ENCODE measurements at regions not wholly inside any gene's neighbourhood (a gene's known extent, or its start where the extent isn't known, plus 50 kb on each side); places are given as distances from the start of the nearest gene placed in this dataset.

GRCh38 chr18:27382567-27383216 lies 197.6 kb upstream of the CHST9 start:
- Histone ChIP-seq H3K27me3 (ENCODE audit: insufficient read depth, low read length) (no peaks in the 10 kb centered on the region), H3K9ac (ENCODE audit: low read length) (no peak overlapping the region), H3K4me3 (ENCODE audit: insufficient read depth, low read depth, low read length) (no peak overlapping the region), H2AFZ (ENCODE audit: low read depth, low read length) (no peak overlapping the region), H3K36me3 (ENCODE audit: insufficient read depth, low read length) (no peaks in the 10 kb centered on the region), H3K79me2 (ENCODE audit: insufficient read depth, low read length) (no peaks in the 10 kb centered on the region), H4K20me1 (ENCODE audit: insufficient read depth, low read length) (no peaks in the 10 kb centered on the region), H3K4me2 (ENCODE audit: low read length) (no peak overlapping the region), H3K4me1 (ENCODE audit: insufficient read depth, low read length) (peaks cover 13% of the 10 kb centered on the region), H3K9me3 (ENCODE audit: insufficient read depth, low read depth, low read length) (no peaks in the 10 kb centered on the region), H3K27ac (ENCODE audit: low read depth, low read length) (no peak overlapping the region)
- no peak overlapping the region for H3K4me3 Mint-ChIP-seq (ENCODE audit: unreplicated experiment)
- no peak for DNase-seq (ENCODE audit: low read depth)
- peaks cover 13% of the 10 kb centered on the region for H3K4me1 Mint-ChIP-seq (ENCODE audit: low read depth, unreplicated experiment)
- TF ChIP-seq, protein P1, sequence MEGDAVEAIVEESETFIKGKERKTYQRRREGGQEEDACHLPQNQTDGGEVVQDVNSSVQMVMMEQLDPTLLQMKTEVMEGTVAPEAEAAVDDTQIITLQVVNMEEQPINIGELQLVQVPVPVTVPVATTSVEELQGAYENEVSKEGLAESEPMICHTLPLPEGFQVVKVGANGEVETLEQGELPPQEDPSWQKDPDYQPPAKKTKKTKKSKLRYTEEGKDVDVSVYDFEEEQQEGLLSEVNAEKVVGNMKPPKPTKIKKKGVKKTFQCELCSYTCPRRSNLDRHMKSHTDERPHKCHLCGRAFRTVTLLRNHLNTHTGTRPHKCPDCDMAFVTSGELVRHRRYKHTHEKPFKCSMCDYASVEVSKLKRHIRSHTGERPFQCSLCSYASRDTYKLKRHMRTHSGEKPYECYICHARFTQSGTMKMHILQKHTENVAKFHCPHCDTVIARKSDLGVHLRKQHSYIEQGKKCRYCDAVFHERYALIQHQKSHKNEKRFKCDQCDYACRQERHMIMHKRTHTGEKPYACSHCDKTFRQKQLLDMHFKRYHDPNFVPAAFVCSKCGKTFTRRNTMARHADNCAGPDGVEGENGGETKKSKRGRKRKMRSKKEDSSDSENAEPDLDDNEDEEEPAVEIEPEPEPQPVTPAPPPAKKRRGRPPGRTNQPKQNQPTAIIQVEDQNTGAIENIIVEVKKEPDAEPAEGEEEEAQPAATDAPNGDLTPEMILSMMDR (IDR thresholded peaks at IDR 0.05; ENCODE audit: insufficient read depth, low read depth, low read length) = no peak
- TF ChIP-seq EZH2 (IDR thresholded peaks at IDR 0.05; ENCODE audit: insufficient read depth, low read length) = no peak
- no peaks in the 10 kb centered on the region for H3K27me3 Mint-ChIP-seq (ENCODE audit: low read depth, unreplicated experiment)
- no peaks in the 10 kb centered on the region for H3K36me3 Mint-ChIP-seq (ENCODE audit: low read depth, unreplicated experiment)
- FAIRE-seq = no peak
- H3K27ac Mint-ChIP-seq (ENCODE audit: unreplicated experiment) = no peak overlapping the region
- no peaks in the 10 kb centered on the region for H3K9me3 Mint-ChIP-seq (ENCODE audit: unreplicated experiment)

DNA sequence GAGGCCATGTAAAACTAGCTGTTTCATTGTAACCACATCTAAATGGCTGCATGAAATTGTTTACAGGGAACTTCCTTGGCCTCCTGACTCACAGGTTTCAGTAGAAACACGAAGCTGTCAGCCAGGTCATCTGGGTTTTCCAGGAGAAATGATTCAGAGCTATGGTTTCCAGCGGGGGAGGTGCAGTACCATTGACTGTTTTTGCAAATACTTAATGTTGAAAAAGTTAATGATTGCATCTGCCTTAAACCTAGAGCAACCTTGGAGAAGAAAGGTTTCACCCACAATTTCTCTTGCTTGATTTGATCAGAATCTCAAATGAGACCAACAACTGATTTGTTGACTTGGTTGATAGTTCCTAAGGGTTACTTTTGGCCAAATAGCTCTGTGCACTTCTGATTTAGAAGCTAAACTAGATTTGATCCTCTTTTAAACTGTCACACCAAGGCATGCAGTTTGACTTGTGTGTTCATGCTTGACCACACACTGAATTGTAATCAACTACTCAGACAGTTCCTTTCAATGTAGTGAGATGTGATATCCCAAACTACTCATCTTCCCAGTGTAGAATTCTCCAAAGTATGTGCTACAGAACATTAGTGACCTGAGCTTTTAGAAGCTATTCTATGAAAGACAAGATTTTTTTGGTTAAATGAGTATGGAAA lies 193.5 kb upstream of the CHST9 start:
- Histone ChIP-seq H3K27ac (ENCODE audit: low read depth, low read length) (peak overlapping the region; percentile 53), H3K9ac (ENCODE audit: low read length) (no peak overlapping the region), H2AFZ (ENCODE audit: low read depth, low read length) (no peak overlapping the region), H3K27me3 (ENCODE audit: insufficient read depth, low read length) (peaks cover 5% of the 10 kb centered on the region), H3K4me1 (ENCODE audit: insufficient read depth, low read length) (peaks cover 19% of the 10 kb centered on the region), H3K4me3 (ENCODE audit: insufficient read depth, low read depth, low read length) (no peak overlapping the region), H3K36me3 (ENCODE audit: insufficient read depth, low read length) (no peaks in the 10 kb centered on the region), H4K20me1 (ENCODE audit: insufficient read depth, low read length) (no peaks in the 10 kb centered on the region), H3K9me3 (ENCODE audit: insufficient read depth, low read depth, low read length) (no peaks in the 10 kb centered on the region), H3K79me2 (ENCODE audit: insufficient read depth, low read length) (no peaks in the 10 kb centered on the region), H3K4me2 (ENCODE audit: low read length) (peak overlapping the region; percentile 68)
- no peaks in the 10 kb centered on the region for H3K9me3 Mint-ChIP-seq (ENCODE audit: unreplicated experiment)
- TF ChIP-seq EZH2 (IDR thresholded peaks at IDR 0.05; ENCODE audit: insufficient read depth, low read length) = no peak
- TF ChIP-seq, protein P1 (IDR thresholded peaks at IDR 0.05; ENCODE audit: insufficient read depth, low read depth, low read length) = no peak
- no peak for FAIRE-seq
- peak overlapping the region; percentile 92 for H3K27ac Mint-ChIP-seq (ENCODE audit: unreplicated experiment)
- H3K27me3 Mint-ChIP-seq (ENCODE audit: low read depth, unreplicated experiment) = no peaks in the 10 kb centered on the region
- peak; percentile 89 for DNase-seq (ENCODE audit: low read depth)
- no peaks in the 10 kb centered on the region for H3K36me3 Mint-ChIP-seq (ENCODE audit: low read depth, unreplicated experiment)
- H3K4me3 Mint-ChIP-seq (ENCODE audit: unreplicated experiment) = no peak overlapping the region
- H3K4me1 Mint-ChIP-seq (ENCODE audit: low read depth, unreplicated experiment) = peaks cover 37% of the 10 kb centered on the region

DNA sequence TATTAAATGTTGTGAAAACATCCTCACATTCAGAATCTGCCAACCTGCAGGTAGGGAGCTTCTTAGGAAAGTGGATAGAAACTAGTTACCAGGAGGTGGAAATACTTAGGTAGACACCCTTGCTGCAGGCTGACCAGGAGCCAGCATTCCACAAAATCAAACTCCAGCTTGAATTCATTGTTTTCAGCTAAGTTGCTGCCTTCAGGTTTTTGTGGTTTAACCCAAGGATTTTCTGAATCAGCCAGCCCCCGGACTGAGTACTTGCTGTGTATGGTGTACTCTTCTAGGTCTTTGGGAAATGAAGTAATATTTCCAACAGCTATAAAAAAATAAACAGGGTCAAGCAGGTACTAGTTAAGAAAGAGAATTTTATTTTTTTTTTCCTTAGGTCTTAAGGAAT lies 192.1 kb upstream of the CHST9 start:
- no peaks in the 10 kb centered on the region for H3K36me3 ChIP-seq (ENCODE audit: insufficient read depth, low read length)
- Mint-ChIP-seq H3K27me3 (ENCODE audit: low read depth, unreplicated experiment) (no peaks in the 10 kb centered on the region), H3K9me3 (ENCODE audit: unreplicated experiment) (no peaks in the 10 kb centered on the region), H3K36me3 (ENCODE audit: low read depth, unreplicated experiment) (no peaks in the 10 kb centered on the region), H3K27ac (ENCODE audit: unreplicated experiment) (peak overlapping the region; percentile 54), H3K4me1 (ENCODE audit: low read depth, unreplicated experiment) (peaks cover 42% of the 10 kb centered on the region), H3K4me3 (ENCODE audit: unreplicated experiment) (no peak overlapping the region)
- no peaks in the 10 kb centered on the region for H3K79me2 ChIP-seq (ENCODE audit: insufficient read depth, low read length)
- H3K27me3 ChIP-seq (ENCODE audit: insufficient read depth, low read length) = peaks cover 5% of the 10 kb centered on the region
- peak overlapping the region; percentile 68 for H3K4me2 ChIP-seq (ENCODE audit: low read length)
- no peak overlapping the region for H3K4me3 ChIP-seq (ENCODE audit: insufficient read depth, low read depth, low read length)
- no peak for FAIRE-seq
- TF ChIP-seq, protein P1 (IDR thresholded peaks at IDR 0.05; ENCODE audit: insufficient read depth, low read depth, low read length) = no peak
- no peak for TF ChIP-seq EZH2 (IDR thresholded peaks at IDR 0.05; ENCODE audit: insufficient read depth, low read length)
- H2AFZ ChIP-seq (ENCODE audit: low read depth, low read length) = no peak overlapping the region
- H3K27ac ChIP-seq (ENCODE audit: low read depth, low read length) = peak overlapping the region; percentile 53
- DNase-seq (ENCODE audit: low read depth) = peak; percentile 85
- H4K20me1 ChIP-seq (ENCODE audit: insufficient read depth, low read length) = no peaks in the 10 kb centered on the region
- H3K9me3 ChIP-seq (ENCODE audit: insufficient read depth, low read depth, low read length) = no peaks in the 10 kb centered on the region
- H3K4me1 ChIP-seq (ENCODE audit: insufficient read depth, low read length) = peaks cover 19% of the 10 kb centered on the region
- no peak overlapping the region for H3K9ac ChIP-seq (ENCODE audit: low read length)

Data from astrocyte (in vitro differentiated cells and primary cell).